HG02981 (cell line): ENCODE measurements at regions not wholly inside any gene's neighbourhood (a gene's known extent, or its start where the extent isn't known, plus 50 kb on each side); places are given as distances from the start of the nearest gene placed in this dataset.

Source experiments
- ATAC-seq: cut with Tn5 transposase; IDR thresholded peaks from one replicate; pipeline ENCODE4 v1.9.1; 2021; ENCODE audit warnings: mild to moderate bottlenecking, moderate library complexity; ENCODE audit not compliant: unreplicated experiment

DNA sequence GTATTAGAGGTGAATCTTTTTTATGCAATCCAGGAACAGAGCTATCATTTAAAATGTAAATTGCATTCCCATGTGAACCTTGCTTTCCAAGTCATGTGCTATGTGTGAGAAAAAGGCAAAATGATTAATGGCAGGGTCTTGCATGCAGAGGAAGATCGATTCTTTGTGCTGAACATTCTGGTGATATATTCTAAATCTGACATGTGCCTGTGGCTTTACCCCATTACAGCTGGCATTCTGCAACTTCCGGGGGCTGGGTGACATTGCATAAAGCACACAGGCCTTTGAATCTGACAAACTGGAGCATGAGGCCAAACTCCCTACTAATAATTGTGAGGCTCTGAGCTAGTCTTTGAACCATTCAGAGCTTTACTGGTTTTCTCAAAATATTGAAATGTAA, 1449.7 kb downstream of the CDH8 start:
- ATAC-seq = no peak

DNA sequence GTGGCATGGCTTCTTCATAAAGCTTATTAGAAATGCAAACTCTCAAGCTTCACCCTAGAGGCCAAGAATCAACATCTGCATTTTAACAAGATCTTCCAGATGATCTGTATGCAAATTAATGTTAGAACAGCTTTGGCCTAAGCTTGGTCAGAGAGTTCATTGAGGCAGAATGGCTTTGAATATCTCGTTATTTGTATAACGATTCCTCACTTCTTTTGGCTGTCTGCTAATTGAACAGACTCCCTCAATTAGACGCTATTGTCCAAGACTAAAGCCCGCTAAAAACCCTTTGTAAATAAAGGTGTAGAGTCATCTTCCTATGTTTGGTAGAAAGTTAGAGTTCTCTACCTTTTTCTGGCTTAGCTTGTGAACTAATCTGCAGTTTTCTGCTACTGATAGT, 1453.7 kb downstream of the CDH8 start:
- no peak for ATAC-seq

DNA sequence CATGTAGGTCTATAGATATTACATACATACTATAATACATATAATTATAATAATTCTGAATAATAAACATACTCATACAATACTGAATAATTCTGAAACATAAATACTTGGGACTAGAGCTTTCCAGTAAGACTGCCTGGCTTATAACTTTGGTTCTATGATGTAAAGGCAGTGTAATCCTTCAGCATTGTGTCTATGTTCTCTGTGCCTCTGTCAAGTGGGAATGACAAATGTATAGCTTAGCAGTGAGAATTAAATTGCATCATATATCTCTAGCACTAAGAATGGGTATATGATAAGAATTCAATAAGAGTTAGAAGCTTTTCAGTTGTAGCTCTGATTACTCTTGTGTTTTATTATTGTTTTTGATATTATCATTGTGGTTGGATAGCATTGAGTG, 1469.3 kb downstream of the CDH8 start:
- ATAC-seq = no peak

DNA sequence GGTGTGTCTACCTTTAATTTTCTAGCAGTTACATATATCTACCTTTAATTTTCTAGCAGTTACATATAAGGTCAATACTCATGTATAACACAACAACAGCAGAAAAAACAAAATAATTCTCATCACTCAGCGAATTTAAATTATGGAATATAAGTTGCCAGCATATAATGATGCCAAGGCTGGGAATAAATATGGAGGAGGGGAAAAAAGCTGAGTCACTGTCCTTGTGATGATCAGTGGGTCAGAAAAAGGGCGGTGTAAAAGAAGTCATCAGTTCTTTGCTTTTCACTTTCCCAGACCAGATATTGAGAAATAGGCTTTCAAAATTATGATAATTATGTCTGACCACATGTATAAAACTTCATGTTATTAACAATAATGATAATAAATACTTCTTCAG, 1471.7 kb downstream of the CDH8 start:
- ATAC-seq = no peak

DNA sequence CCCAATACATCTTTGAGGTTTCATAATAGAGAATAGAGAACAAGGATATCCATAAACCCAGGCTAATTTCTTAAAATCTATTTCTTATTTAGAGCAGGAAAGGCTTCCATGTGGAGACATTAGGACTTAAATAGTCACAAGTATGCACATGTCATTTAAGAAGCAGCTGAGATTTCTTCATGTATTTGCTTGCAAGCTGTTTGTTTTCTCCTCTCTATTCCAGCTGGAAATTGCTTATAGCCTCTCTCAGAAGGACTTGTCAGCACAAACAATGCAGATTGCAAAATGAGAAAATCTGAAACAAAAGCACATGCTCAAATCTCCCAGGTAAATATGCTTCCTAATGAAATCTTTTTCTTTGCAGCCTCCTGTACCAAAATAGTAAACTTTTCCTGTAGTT, 1473.1 kb downstream of the CDH8 start:
- ATAC-seq = no peak

DNA sequence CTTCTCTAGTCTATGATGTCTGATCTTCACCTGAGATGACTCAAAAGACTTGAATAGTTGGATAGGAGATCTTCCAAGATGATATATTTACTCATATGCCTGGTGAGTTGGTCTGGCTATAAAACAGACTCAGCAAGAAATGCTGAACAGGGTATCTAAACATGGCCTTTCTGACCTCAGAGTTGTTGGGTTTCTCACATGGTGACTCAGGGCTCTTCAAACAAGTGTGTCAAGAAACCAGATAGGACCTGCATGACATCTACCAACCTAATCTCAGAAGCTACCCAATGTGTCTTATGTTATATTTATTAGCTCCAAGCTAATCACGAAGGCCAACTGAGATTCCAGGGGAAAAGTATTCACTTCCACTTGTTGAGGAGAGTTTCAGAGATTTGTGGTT, 1477.3 kb downstream of the CDH8 start:
- ATAC-seq = no peak

DNA sequence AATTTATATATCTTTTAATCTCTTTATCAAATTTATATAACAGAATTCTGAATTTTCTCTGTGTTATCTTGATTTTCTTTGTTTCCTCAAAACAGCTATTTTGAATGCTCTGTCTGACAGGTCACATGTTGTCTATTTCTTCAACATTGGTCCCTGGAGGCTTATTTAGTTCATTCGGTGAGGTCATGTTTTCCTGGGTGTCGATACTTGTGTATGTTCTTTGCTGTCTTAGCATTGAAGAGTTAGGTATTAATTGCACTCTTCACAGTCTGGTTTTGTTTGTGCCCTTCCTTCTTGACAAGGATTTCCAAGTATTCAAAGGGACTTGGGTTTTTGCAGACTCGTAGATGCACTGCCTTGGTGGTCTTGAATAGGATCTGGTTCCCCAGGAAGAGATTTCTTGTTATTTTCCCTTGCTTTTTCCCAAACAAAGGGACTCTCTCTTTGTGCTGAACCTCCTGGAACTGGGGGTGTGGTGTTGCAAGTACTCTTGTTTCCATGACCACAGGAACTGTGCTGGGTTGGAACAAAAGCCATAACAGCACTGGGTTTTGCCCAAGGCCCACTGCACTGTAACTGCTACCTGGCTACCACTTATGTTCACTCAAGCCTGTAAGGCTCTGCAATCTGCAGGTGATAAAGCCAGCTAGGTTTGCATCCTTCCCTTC, 1483.0 kb downstream of the CDH8 start:
- ATAC-seq = no peak

DNA sequence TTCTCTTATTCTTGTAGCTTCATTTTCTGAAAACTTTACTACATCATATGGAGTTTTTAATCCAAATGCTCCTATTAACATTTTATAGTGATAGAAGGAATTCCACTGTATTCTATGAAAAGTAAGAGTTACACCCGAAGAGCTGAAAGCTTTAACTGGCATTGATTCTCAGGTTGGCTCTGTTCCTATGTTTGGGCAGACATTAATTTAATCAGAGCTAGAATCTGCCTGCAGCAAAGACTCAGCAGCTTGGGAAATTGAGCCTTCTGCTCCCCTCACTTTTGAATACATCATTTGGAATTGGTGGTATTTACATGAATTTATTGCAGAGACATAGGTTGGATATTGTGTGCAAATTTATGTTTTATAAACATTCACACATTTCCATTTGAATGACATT, 1494.7 kb downstream of the CDH8 start:
- ATAC-seq = no peak

DNA sequence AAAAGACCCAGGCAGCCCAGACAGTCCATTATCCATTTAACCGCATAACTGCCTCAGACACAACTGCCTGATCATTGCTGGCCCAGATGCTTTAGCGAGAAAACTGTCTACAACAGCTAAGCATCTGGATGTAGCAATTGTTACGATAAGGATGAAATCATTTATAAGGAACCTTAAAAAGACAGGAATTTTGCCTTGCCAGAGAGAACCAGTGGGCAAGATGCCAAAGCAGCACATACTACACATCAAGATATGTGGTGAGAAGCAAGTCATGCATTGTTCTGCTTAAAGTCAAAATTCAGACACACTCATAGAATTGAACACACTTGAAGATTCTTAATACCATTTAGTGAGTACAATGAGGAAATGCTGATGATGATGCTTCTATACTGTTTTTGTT, 1525.3 kb downstream of the CDH8 start:
- ATAC-seq = no peak

DNA sequence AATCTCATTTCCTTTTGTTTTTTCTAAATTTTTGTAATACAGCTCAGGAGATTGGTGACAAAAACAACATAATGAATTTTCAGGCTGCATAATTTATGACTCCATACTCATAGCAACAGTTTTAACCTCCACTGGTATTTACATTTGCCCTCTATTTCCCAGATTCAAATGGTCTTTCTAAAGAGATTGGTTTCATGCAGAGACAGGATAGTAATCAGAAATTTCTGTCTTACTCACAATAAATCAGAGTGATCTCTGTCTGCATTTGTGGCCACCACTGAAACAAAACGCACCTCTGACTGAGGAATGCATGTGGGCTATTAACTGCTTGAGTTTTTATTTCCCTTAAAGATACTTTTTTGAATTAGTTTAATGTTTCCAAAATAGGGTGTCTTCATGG, 1526.0 kb downstream of the CDH8 start:
- no peak for ATAC-seq

DNA sequence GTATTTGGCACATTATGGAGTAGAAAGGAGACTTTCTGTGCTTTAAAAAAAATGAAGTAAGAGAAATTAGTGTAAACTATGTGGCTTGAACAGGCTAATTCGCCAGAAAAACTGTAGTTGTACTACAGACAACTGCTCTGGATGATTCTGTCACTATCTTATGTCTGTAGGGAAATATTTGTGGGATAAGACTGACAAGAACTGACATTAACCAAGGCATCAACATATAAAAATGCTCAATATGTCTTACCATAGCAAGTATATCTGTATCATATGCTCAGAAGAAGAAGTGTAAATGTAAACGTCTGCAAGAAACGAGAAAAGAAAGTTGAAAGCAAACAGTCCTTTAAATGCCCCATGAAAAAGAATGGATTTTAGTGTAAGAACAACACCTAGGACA, 1545.0 kb downstream of the CDH8 start:
- ATAC-seq = no peak

DNA sequence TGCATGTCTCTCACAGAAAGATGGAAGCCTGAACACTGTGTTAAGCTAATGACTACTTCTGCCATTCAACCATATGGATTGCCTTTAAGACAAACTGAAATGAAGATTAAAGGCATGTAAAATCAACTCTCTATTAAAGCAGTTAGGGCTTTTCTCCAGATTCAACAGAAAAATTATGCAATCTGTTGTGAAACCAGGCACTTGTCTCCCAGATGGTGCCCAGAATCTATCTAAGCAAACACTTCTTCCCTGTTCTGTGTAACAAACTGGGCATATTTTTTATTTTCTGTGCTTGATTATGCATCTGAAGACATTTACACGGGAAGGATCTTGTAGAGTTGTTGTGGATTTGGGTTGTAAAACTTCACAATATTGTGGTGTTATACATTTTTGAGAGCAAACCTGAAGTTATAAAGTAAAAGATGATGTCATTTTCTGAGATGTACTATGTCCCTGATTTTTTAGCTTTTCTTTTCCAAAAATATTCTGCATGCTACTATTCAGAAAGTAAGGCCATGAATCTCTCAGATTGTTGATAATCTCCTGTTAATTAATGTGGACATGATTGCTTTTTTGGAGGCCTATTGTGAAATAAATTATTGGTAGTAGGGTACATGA, 1550.3 kb downstream of the CDH8 start:
- no peak for ATAC-seq

DNA sequence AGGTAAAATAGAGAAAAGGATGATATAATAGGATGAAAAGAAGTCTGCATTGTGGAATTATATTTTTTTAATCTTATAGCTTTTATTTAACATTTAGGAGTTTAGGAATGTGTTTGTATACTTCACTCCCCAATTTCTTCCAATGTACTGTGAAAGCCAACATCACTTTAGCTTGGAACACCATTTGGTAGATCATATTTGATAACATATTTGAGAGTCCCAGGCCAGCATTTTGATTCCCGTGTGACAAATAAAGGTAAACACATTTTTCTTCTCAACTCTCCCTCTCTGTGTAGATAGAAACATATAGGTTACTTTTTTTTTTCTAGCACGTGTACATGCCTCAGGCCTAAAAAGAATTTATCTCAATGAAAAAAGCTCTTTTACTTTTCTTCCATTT, 1551.3 kb downstream of the CDH8 start:
- no peak for ATAC-seq

DNA sequence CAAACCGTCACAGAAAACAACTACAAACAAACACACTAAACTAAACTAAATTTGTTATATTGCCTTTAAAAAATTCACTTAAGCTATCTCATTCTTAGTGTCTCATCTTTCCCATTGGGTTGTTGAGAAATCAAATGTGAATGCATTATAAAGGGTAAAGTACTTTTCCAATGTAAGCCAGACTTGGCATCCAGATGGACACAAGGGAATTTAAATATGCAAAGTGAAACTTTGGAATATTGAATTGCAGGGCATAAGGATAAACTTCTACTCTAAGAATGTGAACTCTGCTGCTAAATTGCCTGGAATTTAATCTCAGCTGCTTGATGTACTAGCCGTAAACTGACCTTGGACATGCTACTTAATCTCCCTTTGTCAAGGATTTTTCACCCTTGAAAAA, 1554.6 kb downstream of the CDH8 start:
- no peak for ATAC-seq

DNA sequence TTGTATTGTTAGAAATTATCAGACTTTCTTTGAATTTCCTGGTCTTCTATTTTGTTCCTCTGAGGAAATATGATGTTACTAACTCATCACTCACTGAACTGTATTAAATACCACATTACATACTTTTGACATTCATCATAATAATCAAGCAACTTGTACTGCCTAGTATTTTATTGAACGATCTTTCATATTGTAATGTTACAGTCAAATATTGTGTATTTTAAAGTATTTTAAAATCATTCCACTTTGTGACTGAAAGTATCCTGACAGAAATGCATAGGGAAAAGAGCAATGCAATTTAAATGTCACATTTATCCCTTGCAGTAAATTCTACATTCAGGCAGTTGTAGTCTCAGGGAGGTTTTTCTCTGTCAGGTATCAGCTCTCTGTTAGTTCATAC, 1557.4 kb downstream of the CDH8 start:
- no peak for ATAC-seq

DNA sequence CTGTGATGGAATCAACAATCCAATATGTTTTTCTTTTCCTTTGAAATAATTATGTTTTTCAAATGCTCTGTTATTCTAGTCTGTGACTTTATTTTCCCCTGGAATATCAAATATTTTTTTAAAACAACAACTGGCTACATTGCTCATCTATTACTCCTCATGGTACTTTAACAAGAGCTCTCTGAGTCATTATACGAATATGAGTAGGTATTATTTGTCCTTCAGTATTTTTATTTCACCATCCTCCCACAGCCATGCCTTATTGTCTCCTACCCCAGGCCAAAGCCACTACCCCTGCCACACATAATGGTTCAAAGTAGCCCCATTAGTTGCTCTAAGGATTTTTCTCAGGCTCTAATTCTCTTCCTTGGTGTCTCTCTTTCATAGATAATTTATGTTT, 1572.3 kb downstream of the CDH8 start:
- no peak for ATAC-seq

DNA sequence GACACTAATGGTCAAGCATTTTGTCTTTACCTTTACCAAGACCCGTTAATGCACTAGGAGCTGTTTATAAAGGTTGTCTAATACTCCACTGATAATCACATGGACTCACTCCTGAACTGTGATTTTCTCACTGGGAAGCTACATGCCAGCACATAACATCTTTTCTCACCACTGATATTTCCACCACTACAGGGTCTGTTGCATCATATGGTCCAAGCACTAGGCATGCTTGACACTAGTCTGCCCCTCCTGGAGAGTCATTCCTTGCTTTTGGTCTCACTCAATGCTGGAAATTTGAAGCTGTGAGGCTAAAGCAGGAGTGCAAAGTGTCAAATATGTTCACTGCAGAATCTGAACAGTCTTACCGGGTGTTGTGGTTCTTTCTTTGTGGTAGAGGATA, 1576.8 kb downstream of the CDH8 start:
- no peak for ATAC-seq

DNA sequence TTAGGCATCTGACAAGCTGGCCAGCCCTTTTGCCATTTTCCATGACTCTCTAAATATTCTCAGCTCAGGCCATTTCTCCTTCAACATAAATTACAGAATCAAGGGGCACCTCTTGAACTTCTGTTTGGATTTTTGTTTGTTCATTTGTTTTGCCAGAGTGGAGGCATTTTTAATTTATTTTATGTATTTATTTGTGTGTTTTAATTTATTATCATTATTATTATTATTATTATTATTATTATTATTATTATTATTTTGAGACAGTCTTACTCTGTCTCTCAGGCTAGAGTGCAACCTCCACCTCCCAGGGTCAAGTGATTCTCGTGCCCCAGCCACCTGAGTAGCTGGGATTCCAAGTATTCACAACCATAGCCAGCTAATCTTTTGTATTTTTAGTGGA, 1578.0 kb downstream of the CDH8 start:
- no peak for ATAC-seq

DNA sequence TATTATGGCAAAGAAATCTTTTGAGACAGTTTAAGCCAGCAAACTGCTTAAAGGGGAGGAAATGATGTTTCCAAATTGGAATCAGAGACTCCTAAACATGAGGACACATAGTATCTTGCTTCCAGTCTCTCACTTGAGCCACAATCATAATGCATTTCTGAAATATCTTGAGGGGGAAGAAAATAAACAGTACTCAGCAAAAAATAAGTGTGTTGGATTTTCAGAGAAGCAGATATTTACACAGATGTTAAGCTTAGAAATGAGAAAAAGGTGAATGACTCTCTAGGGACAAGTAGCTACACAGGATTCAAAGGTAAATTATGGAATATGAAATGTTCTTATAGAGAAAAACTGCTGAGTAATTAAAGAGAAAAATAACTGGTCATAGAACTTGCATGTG, 1583.6 kb downstream of the CDH8 start:
- ATAC-seq = no peak

DNA sequence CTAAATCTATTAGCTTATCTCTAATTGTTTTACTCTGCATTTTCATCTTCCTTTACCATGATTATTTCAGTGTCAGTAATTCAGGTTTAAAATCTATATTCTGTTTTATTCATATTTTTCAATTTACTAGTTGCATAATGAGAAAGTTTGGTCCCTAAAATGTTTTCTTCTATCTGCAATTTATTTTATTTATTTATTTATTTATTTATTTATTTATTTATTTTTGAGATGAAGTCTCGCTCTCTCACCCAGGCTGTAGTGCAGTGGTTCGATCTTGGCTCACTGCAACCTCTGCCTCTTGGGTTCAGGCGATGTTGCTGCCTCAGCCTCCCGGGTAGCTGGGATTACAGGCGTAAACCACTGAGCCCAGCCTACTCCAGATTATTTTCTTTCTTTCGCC, 1597.3 kb downstream of the CDH8 start:
- ATAC-seq = no peak

DNA sequence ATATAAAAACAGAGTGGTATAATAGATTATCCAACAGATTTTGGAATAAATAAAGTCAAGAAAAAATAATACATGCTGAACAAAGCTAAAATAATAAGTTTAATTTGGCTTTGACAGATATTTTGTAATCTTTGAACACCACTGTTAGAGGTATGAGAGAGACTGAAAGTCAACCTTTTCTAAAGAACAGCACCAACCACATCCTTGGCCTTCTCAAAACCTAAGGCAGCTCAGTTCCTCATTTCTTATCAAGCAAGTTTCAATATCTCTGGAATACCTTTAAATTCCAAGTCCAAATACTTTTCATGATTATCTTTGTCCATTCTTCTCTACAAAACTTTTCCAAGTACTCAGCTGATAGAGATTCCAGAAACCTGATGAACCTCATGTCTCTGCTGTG, 1603.8 kb downstream of the CDH8 start:
- no peak for ATAC-seq

DNA sequence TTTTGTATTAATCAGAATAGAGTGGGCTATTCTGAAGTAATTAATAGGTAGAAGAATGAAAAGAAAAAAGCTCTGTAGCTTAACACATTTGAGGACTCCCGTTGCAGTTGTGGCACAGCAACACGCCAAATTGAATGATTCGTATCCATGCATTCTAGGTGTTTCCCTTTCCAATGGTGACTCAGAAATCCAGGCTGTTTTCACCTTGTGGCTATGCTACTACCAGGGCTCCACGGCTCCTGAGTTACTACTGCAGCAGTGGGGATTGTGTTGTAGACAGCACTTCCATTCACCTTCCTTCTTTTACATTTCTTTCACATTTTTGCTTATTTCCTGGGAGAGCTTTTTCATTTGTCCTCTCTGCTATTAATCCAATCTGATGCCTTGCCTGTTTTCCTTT, 1616.4 kb downstream of the CDH8 start:
- ATAC-seq = no peak

DNA sequence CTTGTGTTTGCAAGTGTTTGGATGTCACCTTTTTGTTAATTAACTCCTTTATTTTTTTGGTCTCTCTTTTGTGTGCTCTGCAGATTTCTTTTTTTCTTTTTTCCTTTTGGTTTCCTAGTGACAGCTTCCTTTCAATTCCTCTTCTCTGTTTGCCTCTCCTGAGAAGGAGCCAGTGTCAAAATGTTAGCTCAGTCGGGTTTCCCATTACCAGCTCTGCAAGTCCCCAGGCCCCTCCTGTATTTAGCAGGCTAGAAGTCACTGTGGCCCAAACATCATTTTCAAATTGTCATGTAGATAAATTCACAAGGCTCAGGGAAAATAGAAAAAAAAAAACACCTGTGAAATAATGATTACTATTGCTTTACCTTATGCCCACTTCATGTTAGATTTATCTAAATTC, 1621.6 kb downstream of the CDH8 start:
- no peak for ATAC-seq
